ENCODE measurements at regions not wholly inside any gene's neighbourhood (a gene's known extent, or its start where the extent isn't known, plus 50 kb on each side); places are given as distances from the start of the nearest gene placed in this dataset.

DNA sequence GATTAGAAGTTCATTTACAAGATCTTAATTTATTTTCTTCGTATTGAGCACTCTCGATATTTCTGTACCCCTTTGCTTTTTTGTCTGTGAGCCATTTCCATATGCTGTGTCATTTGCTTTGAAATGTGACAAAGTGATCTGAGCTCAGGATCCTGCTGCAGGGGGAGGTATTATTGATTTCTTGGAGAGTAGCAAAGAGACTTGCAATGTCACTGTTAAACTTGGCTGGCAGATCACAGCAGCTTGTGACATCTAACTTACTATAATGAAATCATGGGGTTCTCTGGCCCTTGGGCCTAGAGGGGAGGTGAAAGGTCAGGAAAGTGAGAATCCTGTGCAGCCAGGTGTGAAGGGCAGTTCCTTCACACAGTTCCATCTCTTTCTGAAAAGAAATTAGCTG, 923.4 kb downstream of the REEP3 start:
- Histone ChIP-seq H3K9ac (ENCODE audit: low read depth, low read length) (no peak overlapping the region), H3K36me3 (ENCODE audit: insufficient read depth, low read length) (no peaks in the 10 kb centered on the region), H3K4me1 (ENCODE audit: insufficient read depth, low read length) (no peaks in the 10 kb centered on the region), H3K9me3 (ENCODE audit: control insufficient read depth, insufficient read depth, low read length) (0 out of 2 replicates have a peak, but pooled peaks cover 8% of the 10 kb centered on the region)

DNA sequence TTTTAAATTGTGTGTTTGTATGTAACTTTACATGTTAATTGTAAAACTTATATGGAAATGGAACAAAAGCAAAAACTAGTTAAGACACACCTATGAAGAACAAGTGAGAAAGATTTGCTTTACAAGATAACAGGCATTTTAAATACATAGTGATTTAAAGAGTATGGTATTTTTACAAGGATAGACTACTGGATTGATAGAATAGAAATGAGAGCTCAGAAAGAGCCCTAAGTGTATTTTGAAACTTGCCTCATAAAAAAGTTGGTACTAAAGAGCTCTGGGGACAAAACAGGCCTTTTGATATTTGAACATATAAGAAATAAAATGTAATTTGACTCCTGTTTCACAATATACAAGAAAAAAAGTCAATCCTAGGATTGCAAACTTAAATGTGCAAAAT, 928.4 kb downstream of the REEP3 start:
- H3K9ac ChIP-seq (ENCODE audit: low read depth, low read length): no peak overlapping the region
- H3K36me3 ChIP-seq (ENCODE audit: insufficient read depth, low read length): no peaks in the 10 kb centered on the region
- peaks cover 7% of the 10 kb centered on the region; the same call in 1 of the 2 replicates for H3K9me3 ChIP-seq (ENCODE audit: control insufficient read depth, insufficient read depth, low read length)
- no peaks in the 10 kb centered on the region for H3K4me1 ChIP-seq (ENCODE audit: insufficient read depth, low read length)

- Histone ChIP-seq H3K36me3 (ENCODE audit: insufficient read depth, low read length) (no peaks in the 10 kb centered on the region), H3K9me3 (ENCODE audit: control insufficient read depth, insufficient read depth, low read length) (peaks cover 7% of the 10 kb centered on the region; the same call in 1 of the 2 replicates), H3K9ac (ENCODE audit: low read depth, low read length) (no peak overlapping the region), H3K4me1 (ENCODE audit: insufficient read depth, low read length) (no peaks in the 10 kb centered on the region)
Observed at GRCh38 chr10:64450312-64450711, 929.1 kb downstream of the REEP3 start.

GRCh38 chr10:64454962-64455361, 933.8 kb downstream of the REEP3 start:
- H3K4me1 ChIP-seq (ENCODE audit: insufficient read depth, low read length): no peaks in the 10 kb centered on the region
- no peaks in the 10 kb centered on the region for H3K36me3 ChIP-seq (ENCODE audit: insufficient read depth, low read length)
- no peak overlapping the region for H3K9ac ChIP-seq (ENCODE audit: low read depth, low read length)
- H3K9me3 ChIP-seq (ENCODE audit: control insufficient read depth, insufficient read depth, low read length): peaks cover 4% of the 10 kb centered on the region; the same call in 1 of the 2 replicates

- Histone ChIP-seq H3K36me3 (ENCODE audit: insufficient read depth, low read length) (no peaks in the 10 kb centered on the region), H3K9ac (ENCODE audit: low read depth, low read length) (no peak overlapping the region), H3K9me3 (ENCODE audit: control insufficient read depth, insufficient read depth, low read length) (no peaks in the 10 kb centered on the region; the same call in none of the 2 replicates), H3K4me1 (ENCODE audit: insufficient read depth, low read length) (no peaks in the 10 kb centered on the region)
Observed at GRCh38 chr10:64458306-64458705, 937.1 kb downstream of the REEP3 start.

- no peak overlapping the region for H3K9ac ChIP-seq (ENCODE audit: low read depth, low read length)
- no peaks in the 10 kb centered on the region; the same call in 1 of the 2 replicates for H3K36me3 ChIP-seq (ENCODE audit: insufficient read depth, low read length)
- no peaks in the 10 kb centered on the region for H3K4me1 ChIP-seq (ENCODE audit: insufficient read depth, low read length)
- H3K9me3 ChIP-seq (ENCODE audit: control insufficient read depth, insufficient read depth, low read length): peaks cover 5% of the 10 kb centered on the region; the same call in 1 of the 2 replicates
Observed at GRCh38 chr10:64463406-64463805, 942.2 kb downstream of the REEP3 start.

- H3K36me3 ChIP-seq (ENCODE audit: insufficient read depth, low read length): no peaks in the 10 kb centered on the region; the same call in 1 of the 2 replicates
Observed at GRCh38 chr10:64465653-64466052, 944.5 kb downstream of the REEP3 start.

DNA sequence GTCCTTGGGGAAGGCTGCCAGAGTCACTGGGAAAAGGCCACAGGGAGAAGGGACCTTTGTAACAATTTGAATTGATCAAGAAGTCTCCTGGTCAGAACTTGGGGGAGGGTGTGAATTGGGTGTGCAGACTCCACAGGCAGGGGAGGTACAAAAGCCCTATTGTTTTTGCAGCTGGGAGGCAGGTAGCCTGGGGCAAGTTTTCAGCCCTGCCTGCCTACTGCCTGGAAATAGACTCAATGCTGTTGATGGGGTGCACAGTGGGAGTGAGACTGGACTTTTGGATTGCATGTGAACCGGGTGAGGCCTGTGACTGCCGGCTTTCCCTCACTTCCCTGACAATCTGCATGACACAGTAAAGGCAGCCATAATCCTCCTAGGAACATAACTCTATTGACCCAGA, 947.0 kb downstream of the REEP3 start:
- Histone ChIP-seq H3K36me3 (ENCODE audit: insufficient read depth, low read length) (no peaks in the 10 kb centered on the region; the same call in 1 of the 2 replicates), H3K4me1 (ENCODE audit: insufficient read depth, low read length) (no peaks in the 10 kb centered on the region), H3K9ac (ENCODE audit: low read depth, low read length) (no peak overlapping the region), H3K9me3 (ENCODE audit: control insufficient read depth, insufficient read depth, low read length) (peaks cover 5% of the 10 kb centered on the region)

More at GRCh38 chr10:64465653-64466052, 944.5 kb downstream of the REEP3 start:
- Histone ChIP-seq H3K4me1 (ENCODE audit: insufficient read depth, low read length) (no peaks in the 10 kb centered on the region), H3K9me3 (ENCODE audit: control insufficient read depth, insufficient read depth, low read length) (peaks cover 5% of the 10 kb centered on the region), H3K9ac (ENCODE audit: low read depth, low read length) (no peak overlapping the region)

GRCh38 chr10:64476506-64476905, 955.3 kb downstream of the REEP3 start:
- no peaks in the 10 kb centered on the region for H3K36me3 ChIP-seq (ENCODE audit: insufficient read depth, low read length)
- 0 out of 2 replicates have a peak, but pooled peaks cover 5% of the 10 kb centered on the region for H3K9me3 ChIP-seq (ENCODE audit: control insufficient read depth, insufficient read depth, low read length)
- H3K4me1 ChIP-seq (ENCODE audit: insufficient read depth, low read length): no peaks in the 10 kb centered on the region
- no peak overlapping the region for H3K9ac ChIP-seq (ENCODE audit: low read depth, low read length)

- Histone ChIP-seq H3K36me3 (ENCODE audit: insufficient read depth, low read length) (no peaks in the 10 kb centered on the region), H3K4me1 (ENCODE audit: insufficient read depth, low read length) (no peaks in the 10 kb centered on the region), H3K9me3 (ENCODE audit: control insufficient read depth, insufficient read depth, low read length) (0 out of 2 replicates have a peak, but pooled peaks cover 5% of the 10 kb centered on the region), H3K9ac (ENCODE audit: low read depth, low read length) (no peak overlapping the region)
Observed at GRCh38 chr10:64477791-64478190, 956.6 kb downstream of the REEP3 start.

GRCh38 chr10:64484811-64485330, 963.7 kb downstream of the REEP3 start:
- no peaks in the 10 kb centered on the region for H3K4me1 ChIP-seq (ENCODE audit: insufficient read depth, low read length)
- H3K9me3 ChIP-seq (ENCODE audit: control insufficient read depth, insufficient read depth, low read length): no peaks in the 10 kb centered on the region
- no peak overlapping the region for H3K9ac ChIP-seq (ENCODE audit: low read depth, low read length)
- no peaks in the 10 kb centered on the region for H3K36me3 ChIP-seq (ENCODE audit: insufficient read depth, low read length)

DNA sequence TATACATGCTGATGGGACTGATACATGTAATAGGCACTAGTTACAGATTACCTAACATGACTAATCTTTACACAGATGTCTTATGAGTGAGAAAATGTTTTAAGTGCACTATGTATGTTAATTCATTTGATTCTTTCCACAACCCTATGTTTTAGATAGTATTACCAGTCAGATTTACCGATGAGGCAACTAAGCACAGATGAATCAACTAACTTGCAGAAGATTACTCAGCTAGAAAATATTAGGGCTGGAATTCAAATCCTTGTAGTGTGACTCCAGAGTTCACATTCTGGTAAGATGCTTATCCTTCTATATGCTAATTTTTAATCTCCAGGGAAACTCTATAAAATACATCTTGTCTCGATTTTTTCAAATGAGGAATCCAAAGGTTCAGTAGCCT, 964.9 kb downstream of the REEP3 start:
- H3K4me1 ChIP-seq (ENCODE audit: insufficient read depth, low read length): no peaks in the 10 kb centered on the region
- no peak overlapping the region for H3K9ac ChIP-seq (ENCODE audit: low read depth, low read length)
- H3K9me3 ChIP-seq (ENCODE audit: control insufficient read depth, insufficient read depth, low read length): no peaks in the 10 kb centered on the region
- H3K36me3 ChIP-seq (ENCODE audit: insufficient read depth, low read length): no peaks in the 10 kb centered on the region

DNA sequence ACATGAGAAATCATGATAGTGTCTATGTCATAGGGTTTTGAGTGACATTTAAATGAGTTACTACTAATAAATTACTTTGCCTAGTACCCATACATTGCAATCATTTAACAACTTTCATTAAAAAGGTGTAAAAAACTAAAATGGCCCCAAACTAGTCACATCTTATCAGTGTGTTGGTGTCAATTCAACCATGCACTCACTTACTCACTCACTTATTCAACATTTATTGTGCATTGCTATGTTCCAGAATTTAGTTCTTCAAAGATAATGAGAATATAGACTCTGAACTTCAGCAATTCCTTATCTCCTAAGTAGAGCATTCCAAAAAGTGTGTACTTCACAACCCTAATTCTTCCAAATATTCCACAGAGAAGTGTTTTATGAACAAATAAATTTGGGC, 965.7 kb downstream of the REEP3 start:
- Histone ChIP-seq H3K9me3 (ENCODE audit: control insufficient read depth, insufficient read depth, low read length) (no peaks in the 10 kb centered on the region), H3K4me1 (ENCODE audit: insufficient read depth, low read length) (no peaks in the 10 kb centered on the region), H3K9ac (ENCODE audit: low read depth, low read length) (no peak overlapping the region), H3K36me3 (ENCODE audit: insufficient read depth, low read length) (no peaks in the 10 kb centered on the region)

DNA sequence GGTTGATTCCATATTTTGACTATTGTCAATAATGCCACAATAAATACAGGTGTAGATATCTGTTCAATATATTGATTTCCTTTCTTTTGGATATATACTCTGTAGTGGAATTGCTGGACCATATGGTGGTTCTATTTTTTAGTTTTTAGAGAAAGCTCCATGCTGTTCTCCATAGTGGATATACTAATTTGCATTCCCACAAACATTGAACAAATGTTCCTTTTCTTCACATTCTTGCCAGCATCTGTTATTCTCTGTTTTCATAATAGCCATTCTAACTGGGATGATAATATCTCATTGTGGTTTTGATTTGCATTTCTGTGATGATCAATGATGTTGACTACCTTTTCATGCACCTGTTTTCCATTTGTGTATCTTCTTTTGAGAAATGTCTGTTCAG, 973.7 kb downstream of the REEP3 start:
- Histone ChIP-seq H3K9ac (ENCODE audit: low read depth, low read length) (no peak overlapping the region), H3K4me1 (ENCODE audit: insufficient read depth, low read length) (no peaks in the 10 kb centered on the region), H3K36me3 (ENCODE audit: insufficient read depth, low read length) (no peaks in the 10 kb centered on the region), H3K9me3 (ENCODE audit: control insufficient read depth, insufficient read depth, low read length) (no peaks in the 10 kb centered on the region)

GRCh38 chr10:64497306-64497705, 976.1 kb downstream of the REEP3 start:
- Histone ChIP-seq H3K9ac (ENCODE audit: low read depth, low read length) (no peak overlapping the region), H3K36me3 (ENCODE audit: insufficient read depth, low read length) (no peaks in the 10 kb centered on the region), H3K4me1 (ENCODE audit: insufficient read depth, low read length) (no peaks in the 10 kb centered on the region), H3K9me3 (ENCODE audit: control insufficient read depth, insufficient read depth, low read length) (no peaks in the 10 kb centered on the region)

All from ES-I3 (cell line).